GM03348 (cell line): ENCODE measurements at regions not wholly inside any gene's neighbourhood (a gene's known extent, or its start where the extent isn't known, plus 50 kb on each side); places are given as distances from the start of the nearest gene placed in this dataset.

ENCODE experiments used
- DNase-seq: peaks from one replicate; pipeline ENCODE4 v3.0.0; 2012; ENCODE audit warnings: low spot score

DNA sequence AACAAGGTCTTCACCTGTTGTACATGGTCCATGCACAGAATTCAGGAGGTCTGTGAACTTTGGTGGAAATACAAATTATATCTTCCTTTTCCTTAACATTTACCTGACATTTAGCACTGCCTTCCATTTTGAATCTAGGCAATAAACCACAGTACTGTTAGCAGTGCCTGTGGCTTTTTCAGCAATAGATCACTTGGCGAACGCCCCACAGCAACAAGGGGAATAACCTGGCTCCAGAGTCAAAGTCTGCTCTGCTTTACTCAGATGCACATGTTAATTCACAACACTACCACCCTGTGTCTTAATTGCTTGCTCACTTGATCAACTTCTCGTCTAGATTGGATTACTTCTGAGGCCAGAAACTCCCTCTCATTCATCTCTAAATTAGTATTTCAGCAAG lies 414.6 kb upstream of the PROK2 start:
- no peak for DNase-seq

DNA sequence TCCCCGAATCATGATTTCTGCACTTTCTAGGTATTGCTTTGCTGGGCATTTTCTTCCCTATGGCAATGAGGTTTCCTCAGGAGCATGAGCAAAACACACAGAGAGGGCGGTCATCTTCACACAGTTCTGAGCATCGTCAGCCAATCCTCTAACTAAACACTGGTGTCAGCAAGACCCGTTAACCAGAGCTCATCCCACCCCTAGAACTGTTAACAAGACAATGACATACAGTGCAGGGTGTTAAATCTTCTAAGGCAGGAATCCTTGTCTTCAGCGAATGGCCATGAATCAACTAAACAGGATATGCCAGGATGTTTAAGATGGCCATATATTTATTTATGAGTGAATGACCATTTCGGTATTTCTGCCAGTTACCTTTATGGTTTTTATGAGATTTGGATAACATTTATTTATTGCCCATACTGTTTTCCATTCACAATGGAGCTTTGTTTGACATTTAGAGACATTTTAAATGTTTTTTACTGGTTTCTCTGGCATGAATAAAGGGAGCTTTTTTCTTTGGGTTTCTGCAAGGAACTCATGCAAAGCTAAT lies 411.5 kb upstream of the PROK2 start:
- DNase-seq: no peak

DNA sequence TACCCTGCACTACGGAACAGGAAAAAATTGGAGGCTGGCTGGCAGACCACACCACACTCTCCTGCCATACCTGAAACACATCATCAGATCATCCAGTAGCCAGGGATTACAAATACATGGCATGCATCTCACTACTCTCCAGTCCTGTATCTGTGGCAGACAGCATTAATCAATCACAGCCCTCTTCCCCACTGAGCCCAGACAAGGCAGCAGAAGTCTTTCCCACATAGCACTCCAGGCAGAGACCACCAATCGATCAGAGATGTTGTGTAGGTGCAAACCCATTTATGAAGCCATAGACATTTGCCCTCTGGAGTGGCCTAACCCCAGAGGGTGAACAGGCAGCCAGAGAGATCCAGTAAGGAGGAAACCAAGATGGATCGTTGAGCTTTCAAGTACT lies 410.9 kb upstream of the PROK2 start:
- no peak for DNase-seq

DNA sequence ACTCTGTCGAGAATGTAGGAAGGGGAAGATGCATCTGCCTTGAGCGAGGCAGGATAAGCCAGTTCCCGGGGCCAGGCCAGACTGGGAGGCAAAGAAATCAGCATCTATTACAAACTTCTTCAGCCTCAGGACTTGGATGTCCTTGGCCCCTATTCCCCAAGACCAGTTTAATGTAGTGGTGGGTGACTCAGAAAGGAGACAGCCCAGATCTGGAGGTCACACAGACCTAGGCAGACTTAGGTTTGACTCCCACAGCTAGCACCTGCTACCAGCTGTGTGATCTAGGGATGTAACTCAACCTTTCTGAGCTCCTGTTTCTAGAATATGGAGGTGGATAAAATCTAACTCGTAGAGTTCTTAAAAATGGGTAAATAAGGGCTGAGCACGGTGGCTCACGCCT lies 409.5 kb upstream of the PROK2 start:
- no peak for DNase-seq

DNA sequence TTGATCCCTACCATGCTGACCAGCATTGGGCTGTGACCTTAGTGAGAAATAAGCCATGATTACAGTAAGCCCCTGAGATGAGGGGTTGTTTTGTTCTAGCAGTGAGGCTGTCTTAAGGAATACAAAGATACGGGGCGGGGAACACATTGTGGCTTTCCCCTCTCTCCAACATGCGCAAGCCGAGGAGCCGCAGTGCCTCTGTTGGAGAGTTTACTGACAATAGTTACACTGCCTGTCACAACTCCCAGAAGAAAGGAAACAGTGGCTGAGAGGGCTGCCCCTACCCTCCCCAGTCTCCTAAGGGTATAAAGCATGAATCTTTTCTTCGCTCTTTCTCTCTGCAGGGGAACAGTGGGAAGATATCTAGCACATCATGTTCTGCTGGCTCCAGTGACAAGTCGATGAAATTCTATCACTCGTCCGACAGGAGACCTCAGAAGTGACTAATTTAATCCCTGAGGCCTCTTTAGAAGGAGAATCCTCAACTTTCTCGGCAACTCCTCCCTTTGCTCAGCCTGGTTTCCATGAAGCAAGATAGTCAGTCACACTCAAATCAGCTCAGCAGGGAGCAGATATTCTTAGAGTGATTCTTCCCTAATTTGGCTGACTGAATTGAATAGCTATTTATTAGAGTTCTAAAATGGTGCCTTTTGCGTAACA lies 409.0 kb upstream of the PROK2 start:
- DNase-seq: no peak

DNA sequence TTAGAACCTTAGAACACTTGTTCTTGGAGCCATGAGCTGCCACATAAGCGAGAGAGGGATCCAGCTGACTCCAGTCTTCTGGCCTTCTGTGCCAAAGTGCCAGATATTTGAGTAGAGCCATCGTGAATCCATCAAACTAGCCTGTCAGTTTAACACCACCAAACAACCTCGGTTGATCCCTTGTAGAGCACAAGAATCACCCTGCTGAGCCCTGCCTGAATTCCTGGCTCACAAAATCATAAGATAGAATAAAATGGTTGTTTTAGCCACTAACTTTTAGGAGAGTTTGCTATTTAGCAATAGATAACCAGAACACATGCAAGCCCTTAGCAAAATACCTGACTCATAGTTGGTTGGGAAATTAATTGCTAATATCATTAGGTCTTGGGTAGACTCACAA lies 407.6 kb upstream of the PROK2 start:
- DNase-seq: no peak

DNA sequence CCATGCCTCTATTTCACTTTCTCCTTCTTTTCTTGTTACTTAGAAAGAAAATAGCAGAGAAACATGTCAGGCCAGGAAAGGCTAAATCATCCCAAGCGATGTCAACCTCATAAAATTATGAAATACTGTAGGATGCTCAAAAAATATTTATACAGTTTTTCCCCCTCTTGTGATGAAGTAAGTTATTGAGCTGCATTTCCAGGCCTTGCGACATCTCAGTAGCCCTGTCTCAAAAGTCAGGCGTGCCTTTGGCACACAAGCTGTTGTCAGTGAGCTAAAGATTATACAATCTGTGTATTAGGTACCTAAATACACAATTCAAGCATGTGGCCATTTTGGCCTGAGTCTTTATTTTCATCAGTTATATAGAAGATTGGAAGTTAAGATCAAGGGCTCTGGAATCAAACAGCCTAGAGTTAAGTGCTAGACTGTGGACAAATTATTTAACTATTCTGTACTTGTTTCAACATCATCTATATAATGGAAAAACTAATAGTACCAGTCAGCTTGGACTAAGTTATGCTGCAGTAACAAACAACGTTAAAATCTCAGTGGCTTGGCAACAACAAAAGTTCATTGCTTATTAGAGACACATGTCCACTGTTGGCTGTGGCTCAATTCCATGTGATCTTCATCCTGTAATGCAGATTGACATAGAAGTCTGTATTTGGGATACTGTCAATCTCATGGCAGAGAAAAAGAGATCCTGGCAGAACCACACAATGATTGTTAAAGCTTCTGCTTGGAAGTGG lies 406.4 kb upstream of the PROK2 start:
- DNase-seq: peak; percentile 39

DNA sequence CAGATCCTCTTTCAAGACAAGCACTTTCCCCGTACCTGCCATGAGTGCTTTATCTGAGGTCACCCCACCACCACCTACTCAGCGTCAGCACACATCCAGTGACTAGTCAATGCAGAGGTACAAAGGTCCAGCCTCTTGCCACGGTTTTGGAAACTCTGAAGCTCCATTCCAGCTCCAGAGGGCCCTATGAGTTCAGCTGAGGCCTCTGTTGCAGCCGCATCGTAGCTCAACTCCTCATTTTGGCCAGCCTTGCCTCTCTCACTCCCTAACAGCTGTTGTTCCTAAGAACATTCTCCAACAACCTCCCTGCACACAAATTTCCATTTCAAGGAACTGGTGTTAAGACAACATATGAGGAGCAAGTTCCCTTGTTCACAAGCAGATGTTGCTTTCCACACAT lies 405.1 kb upstream of the PROK2 start:
- no peak for DNase-seq

DNA sequence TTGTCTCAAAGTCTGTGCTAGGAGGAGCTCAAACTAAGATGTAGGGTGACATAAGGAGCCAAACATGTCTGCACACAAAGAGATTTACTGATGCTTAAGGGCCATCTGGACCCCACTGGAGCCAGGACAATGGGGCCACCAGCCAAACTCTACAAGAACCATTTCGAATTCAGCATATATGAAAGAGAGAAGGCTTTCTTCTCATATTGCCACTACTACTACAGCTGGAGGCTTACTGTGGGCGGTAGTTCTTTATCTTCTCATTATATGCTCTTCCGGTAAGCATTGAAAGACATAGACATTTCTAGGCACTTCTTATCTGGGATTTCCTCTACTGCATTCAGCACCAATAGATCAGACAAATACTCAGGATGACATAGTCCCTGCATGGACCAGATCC lies 404.4 kb upstream of the PROK2 start:
- DNase-seq: no peak

DNA sequence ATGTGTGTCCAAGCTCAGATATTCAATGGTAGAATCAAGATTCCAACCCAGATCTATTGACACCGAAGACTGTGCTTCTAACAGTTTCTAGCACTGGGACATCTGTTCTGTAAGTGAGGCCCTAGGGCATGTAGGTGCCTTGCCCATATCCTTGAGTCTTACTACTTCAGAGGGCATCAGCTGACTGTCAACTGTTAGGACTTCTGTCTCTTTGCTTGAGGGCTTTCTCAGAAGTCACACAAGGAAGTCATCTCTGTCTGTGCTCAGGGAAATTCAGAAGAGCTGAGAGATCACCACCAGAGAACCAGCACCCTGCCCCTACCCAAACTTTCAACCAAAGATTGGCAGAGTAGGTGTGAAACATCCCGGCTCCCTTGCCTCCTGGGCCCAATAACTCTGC lies 403.6 kb upstream of the PROK2 start:
- no peak for DNase-seq

DNA sequence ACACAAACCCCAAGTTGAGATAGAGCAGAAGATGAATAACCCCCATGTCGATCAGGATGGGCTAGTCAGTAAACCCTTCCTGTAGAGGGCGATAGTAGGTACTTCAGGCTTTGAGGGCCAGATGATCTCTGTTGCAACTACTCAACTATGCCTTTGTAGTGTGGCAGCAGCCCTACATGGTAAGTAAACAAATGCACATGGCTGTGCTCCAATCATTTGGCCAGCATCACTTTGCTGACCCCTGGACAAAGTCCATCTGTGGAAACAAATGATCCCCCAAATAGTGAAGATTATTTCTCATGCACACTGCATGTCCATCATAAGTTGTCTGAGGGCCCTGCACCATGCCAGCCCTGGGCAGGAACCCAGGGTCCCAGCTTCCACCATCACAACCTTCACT lies 402.2 kb upstream of the PROK2 start:
- DNase-seq: no peak

DNA sequence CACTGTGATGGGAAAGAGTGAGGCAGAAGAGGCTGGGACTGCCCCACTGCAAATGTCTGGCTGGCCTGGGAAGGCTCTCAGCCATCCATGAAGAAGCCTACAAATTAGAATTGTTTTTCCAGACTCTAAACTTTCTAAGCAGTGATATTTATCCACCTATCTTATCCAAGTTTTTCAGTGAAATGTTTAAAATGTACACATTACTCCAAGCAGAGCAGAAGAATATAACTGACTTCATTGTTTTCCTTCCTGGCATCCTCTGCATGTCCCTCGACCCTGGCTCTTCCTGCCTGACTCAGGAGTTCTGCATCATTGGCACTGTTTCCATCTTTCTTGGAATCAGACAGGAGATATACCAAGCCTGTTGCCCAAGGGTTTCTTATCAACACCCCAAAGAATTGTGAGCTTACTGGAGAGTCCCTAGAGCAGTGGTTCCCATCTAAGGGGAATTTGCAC lies 401.5 kb upstream of the PROK2 start:
- DNase-seq: peak; percentile 62

DNA sequence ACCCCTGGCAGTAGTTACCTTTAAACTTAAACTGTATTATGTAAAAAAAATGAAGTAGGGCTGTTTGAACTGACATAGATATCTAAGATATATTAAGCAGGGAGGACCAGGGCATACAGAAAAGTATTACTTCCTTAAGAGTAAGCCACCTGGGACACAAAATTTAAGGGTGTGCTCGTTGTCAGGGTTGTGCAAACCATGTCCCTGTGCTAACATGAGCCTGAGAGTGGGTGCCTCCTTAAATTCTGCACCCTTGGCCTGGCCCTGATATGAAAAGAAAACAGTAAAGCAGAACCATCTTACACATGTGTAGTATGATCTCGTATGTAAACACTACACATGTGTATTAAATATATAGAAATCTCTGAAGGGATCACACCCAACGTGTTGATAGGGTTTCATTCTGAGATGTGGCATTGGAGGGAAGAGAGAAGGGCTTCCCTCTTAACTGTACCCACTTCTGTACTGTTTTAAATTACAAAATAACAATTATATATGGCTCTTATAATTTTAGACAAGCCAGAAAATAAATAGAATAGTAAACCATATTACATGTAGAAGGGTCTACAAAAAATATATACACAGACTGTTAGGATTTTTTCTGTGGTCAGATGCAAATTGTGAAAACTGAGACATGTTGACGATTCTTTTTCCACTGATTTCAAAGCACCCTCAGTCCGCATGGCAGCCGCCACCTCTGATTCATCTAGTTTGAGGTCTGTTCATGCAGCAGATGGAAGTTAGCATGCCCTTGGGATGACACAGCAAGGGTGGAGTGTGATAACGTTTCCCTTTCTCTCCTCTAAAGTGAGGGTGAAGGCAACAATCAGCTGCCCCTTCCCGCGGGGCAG lies 400.8 kb upstream of the PROK2 start:
- peak; percentile 86 for DNase-seq

DNA sequence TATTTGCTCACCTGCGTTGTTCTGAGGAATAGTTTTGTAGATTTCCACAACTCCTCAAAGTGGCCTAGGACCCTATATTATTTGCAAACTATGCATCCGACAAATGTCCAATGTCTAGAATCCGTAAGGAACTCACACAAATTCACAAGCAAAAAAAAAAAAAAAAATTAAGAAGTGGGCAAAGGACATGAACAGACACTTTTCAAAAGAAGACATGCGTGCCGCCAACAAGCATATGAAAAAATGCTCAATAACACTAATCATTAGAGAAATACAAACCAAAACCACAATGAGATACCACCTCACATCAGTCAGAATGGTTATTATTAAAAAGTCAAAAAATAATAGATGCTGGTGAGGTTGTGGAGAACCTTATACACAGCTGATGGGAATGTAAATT lies 398.5 kb upstream of the PROK2 start:
- no peak for DNase-seq

DNA sequence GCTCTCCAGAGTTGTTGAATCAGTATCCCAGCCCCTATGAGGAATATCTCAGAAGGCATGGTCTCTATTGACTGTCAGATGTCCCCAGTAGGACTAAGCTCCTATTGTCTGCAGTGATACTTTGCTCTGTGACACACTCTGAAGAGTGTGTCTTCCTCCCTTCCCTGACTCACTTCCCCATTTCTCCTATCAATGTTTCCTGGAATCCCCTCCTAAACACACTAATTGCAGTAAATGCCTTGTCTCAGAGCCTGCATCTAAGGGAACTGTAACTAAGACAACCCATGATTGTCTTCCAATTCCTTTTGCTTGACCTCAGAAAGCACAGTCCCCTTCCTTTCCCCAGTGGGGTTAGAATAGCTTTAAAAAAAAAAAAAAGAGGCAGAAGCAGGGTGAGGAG lies 397.3 kb upstream of the PROK2 start:
- DNase-seq: no peak

DNA sequence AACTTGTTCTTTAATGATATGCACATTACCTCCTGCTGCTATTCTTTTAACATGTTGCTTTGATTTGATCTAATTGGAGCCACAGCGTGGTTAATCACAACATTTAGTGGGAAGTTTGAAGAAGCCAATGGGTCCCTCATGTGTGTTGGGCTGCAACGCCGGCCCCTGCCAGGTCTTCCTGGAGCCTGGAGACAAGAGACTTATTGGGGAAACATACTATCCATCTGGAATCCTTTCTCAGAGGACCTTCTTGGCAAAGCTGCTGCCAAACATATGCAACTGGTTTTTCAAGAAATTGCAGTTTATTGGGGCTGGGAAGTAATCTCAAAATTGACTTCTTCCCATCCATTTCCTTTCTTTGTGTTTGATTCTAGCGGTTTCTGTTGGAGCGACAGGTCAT lies 396.3 kb upstream of the PROK2 start:
- no peak for DNase-seq

DNA sequence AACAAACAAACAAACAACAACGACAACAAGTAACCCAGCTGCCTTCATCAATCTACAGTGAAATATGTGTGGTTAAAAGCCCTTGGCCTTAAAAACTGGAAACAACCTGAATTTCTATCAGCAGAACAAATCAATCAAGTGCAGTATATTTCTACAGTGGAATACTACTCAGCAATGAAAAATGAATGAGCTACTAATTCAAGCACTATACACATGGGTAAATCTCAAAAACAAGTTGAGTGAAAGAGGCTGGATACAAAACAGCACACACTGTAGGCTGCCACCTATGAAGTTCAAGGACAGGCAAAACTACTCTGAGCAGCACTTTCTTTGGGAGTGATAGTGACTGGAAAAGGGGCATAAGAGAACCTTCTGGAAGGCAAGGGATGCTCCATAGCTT lies 395.5 kb upstream of the PROK2 start:
- DNase-seq: no peak

DNA sequence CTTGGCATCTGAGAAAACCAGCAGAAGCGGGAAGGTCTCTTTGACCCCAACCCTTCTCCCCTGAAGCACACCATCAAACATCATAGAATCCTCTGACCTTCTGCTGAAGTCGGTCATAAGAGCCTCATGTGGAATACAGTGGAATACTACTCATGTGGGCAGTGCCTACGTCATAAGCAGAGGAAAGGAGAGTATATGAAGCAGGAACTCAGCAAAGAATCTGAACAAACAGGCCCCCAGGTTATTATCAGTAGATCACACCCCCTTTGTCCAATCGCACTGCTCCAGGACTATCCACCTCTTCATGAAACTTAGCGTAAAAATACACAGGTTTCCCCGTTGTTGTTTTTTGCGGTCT lies 394.1 kb upstream of the PROK2 start:
- DNase-seq: no peak

DNA sequence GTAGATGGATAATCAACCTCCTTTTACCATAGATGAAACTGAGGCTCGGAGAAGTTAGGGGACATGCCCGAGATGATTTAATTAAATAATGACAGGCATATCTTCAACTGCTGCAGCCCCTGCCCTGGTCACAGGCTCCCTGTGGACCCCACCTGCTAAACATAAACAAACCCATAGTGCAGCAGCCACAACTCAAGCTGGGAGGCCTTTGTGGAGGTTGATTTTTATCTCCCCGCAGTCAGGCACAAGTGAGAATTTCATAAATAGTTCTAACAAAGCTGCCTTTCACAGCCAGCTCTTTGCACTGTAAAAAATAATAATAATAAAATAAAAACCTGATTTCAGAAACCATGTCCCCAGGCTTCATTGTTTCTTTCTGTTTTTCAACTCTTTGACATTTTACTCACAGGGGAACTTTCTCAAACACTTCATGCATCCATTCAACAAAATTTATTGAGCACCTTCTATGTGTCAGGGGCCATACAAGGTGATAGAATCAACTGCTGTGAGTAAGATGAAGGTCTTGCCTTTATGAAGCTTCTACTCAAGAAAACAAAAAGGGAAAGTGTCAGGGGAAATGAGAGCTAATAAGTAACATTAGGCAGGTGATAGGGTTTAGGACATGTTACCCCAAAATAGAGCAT lies 393.6 kb upstream of the PROK2 start:
- DNase-seq: no peak

DNA sequence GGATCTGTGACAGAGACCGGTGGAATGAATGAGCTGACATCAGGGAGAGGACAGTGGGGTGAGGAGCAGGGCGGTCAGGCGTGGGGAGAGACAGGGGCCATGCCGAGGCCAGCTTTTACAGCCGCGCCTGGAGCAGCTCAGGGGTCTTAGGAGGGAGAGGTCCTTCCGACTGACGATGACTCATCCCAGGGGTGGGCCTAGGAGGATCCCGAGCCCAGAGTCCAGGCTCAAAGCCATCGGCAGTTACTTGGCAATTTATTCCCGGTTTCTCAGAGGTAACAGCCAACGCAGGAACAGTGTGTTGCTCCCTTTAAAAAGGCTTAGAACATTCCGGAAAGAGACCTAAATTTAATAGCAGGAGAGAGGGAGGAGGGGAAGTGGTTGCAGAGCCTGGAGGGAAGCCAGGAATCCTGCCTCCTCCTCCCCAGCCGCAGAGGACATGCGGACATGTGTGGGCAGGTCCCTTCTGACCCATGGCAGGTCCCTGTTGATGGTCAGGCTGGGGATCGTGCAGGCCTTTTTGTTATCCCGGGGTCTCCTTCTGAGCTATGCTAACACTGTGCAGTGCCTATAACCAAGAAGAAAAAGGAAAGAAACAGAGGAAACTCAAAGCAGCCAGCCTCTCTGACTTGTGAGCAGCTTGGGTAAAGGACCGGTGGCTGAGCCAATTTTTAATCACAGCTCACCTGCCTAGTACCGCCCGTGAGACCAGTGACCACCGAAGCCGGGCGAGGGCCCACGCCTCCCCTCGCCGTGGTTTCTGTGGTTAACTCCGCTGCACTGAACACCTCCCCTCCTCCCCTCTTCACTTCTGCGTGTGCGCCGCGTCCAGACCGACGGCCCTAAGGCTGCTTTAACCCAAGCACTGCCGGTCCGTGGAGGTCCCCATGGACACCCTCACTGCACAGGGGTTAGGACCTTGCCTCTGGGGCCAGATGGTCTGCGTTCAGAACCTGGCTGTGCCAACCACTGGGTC lies 392.4 kb upstream of the PROK2 start:
- peak; percentile 80 for DNase-seq

DNA sequence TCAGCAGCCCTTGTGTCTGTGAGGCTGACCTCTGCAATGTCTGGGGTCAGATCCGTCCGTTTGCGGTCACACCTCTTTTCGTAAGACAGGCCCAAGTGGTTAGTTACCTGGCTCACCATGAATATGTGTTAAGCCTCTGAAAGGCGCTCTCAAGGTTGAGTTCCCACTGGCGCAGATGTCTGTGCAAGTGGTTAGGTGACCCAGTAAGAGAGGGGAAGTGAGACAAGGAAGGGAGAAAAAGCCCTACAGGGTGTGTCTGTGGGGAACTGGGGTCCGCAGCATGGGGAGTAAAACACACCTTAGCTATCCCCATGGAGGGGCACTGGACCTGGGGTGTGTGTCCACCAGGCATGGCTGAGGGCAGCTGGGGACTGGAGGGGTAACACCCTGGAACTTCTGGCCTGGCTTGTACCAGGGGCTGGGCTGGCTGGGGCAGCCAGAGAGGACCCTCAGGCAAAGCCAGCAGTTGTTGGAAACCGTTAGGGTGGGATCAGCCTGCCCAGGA lies 391.6 kb upstream of the PROK2 start:
- DNase-seq: no peak
